T-helper 2 cell treated with Interferon-gamma antibody and Interleukin-4, amounts not matched to agents 5 μg/mL and 100 μg/mL, for 36 hours (primary cell): ENCODE measurements at regions not wholly inside any gene's neighbourhood (a gene's known extent, or its start where the extent isn't known, plus 50 kb on each side); places are given as distances from the start of the nearest gene placed in this dataset.
"Not testable (repeated sequence)": the region's sequence is repeated elsewhere in the genome, so short reads cannot be mapped to it uniquely, and the experiment has no call there.

Experiments
- DNase-seq: peaks from one replicate; pipeline ENCODE4 v3.0.0; 2021; ENCODE audit warnings: low spot score
- H3K27ac Mint-ChIP-seq: one replicate; pipeline ENCODE4 v1.8.0; 2021; ENCODE audit warnings: mild to moderate bottlenecking, mixed read lengths
- H3K27me3 Mint-ChIP-seq: one replicate; pipeline ENCODE4 v1.8.0; 2021; ENCODE audit warnings: low read depth, mixed read lengths
- H3K36me3 Mint-ChIP-seq: one replicate; pipeline ENCODE4 v1.8.0; 2021; ENCODE audit warnings: low read depth, mixed read lengths
- H3K4me1 Mint-ChIP-seq: one replicate; pipeline ENCODE4 v1.8.0; 2021; ENCODE audit warnings: low read depth, mixed read lengths
- H3K4me3 Mint-ChIP-seq: one replicate; pipeline ENCODE4 v1.8.0; 2022; ENCODE audit warnings: mild to moderate bottlenecking, moderate library complexity, mixed read lengths
- H3K9me3 Mint-ChIP-seq: one replicate; pipeline ENCODE4 v1.8.0; 2021; ENCODE audit warnings: mixed read lengths

GRCh38 chr4:174183259-174183658 is 100.2 kb downstream of the FBXO8 start:
- Mint-ChIP-seq H3K36me3 (no peaks in the 10 kb centered on the region), H3K4me3 (no peak overlapping the region), H3K9me3 (no peaks in the 10 kb centered on the region), H3K27me3 (no peaks in the 10 kb centered on the region), H3K4me1 (no peaks in the 10 kb centered on the region), H3K27ac (no peak overlapping the region)
- DNase-seq = no peak

GRCh38 chr4:174181827-174182226 is 101.6 kb downstream of the FBXO8 start:
- DNase-seq = no peak
- H3K4me1 Mint-ChIP-seq = no peaks in the 10 kb centered on the region
- no peaks in the 10 kb centered on the region for H3K27me3 Mint-ChIP-seq
- H3K27ac Mint-ChIP-seq = no peak overlapping the region
- no peak overlapping the region for H3K4me3 Mint-ChIP-seq
- H3K36me3 Mint-ChIP-seq = no peaks in the 10 kb centered on the region
- no peaks in the 10 kb centered on the region for H3K9me3 Mint-ChIP-seq

- H3K4me3 Mint-ChIP-seq = no peak overlapping the region
These were observed 105.9 kb downstream of the FBXO8 start for GRCh38 chr4:174177536-174177935.

GRCh38 chr4:174175836-174176235 is 107.6 kb downstream of the FBXO8 start:
- H3K4me3 Mint-ChIP-seq, DNase-seq, H3K27me3 Mint-ChIP-seq, H3K4me1 Mint-ChIP-seq, H3K9me3 Mint-ChIP-seq, H3K27ac Mint-ChIP-seq, H3K36me3 Mint-ChIP-seq: not testable (repeated sequence)

More at GRCh38 chr4:174177536-174177935, 105.9 kb downstream of the FBXO8 start:
- H3K27ac Mint-ChIP-seq = no peak overlapping the region
- DNase-seq = no peak
- no peaks in the 10 kb centered on the region for H3K36me3 Mint-ChIP-seq
- peaks cover 3% of the 10 kb centered on the region for H3K27me3 Mint-ChIP-seq
- no peaks in the 10 kb centered on the region for H3K9me3 Mint-ChIP-seq
- H3K4me1 Mint-ChIP-seq = no peaks in the 10 kb centered on the region

GRCh38 chr4:174173360-174173759 is 110.1 kb downstream of the FBXO8 start:
- Mint-ChIP-seq H3K36me3 (no peaks in the 10 kb centered on the region), H3K27ac (no peak overlapping the region), H3K9me3 (no peaks in the 10 kb centered on the region), H3K4me3 (no peak overlapping the region), H3K4me1 (no peaks in the 10 kb centered on the region), H3K27me3 (peaks cover 4% of the 10 kb centered on the region)
- no peak for DNase-seq

GRCh38 chr4:174172274-174172673 is 111.2 kb downstream of the FBXO8 start:
- no peaks in the 10 kb centered on the region for H3K9me3 Mint-ChIP-seq
- no peak for DNase-seq
- peaks cover 6% of the 10 kb centered on the region for H3K27me3 Mint-ChIP-seq
- H3K36me3 Mint-ChIP-seq = no peaks in the 10 kb centered on the region
- H3K27ac Mint-ChIP-seq = no peak overlapping the region
- no peak overlapping the region for H3K4me3 Mint-ChIP-seq
- H3K4me1 Mint-ChIP-seq = no peaks in the 10 kb centered on the region

- no peak for DNase-seq
- Mint-ChIP-seq H3K4me1 (no peaks in the 10 kb centered on the region), H3K4me3 (no peak overlapping the region), H3K27ac (no peak overlapping the region), H3K27me3 (peaks cover 4% of the 10 kb centered on the region), H3K36me3 (no peaks in the 10 kb centered on the region), H3K9me3 (no peaks in the 10 kb centered on the region)
These were observed 112.6 kb downstream of the FBXO8 start for GRCh38 chr4:174170906-174171305.

- Mint-ChIP-seq H3K27ac (no peak overlapping the region), H3K27me3 (peaks cover 4% of the 10 kb centered on the region), H3K4me1 (no peaks in the 10 kb centered on the region), H3K36me3 (no peaks in the 10 kb centered on the region), H3K4me3 (no peak overlapping the region), H3K9me3 (no peaks in the 10 kb centered on the region)
- no peak for DNase-seq
These were observed 113.4 kb downstream of the FBXO8 start for GRCh38 chr4:174170091-174170490.

GRCh38 chr4:174157106-174157607 is 126.3 kb downstream of the FBXO8 start:
- Mint-ChIP-seq H3K27me3 (peaks cover 7% of the 10 kb centered on the region), H3K36me3 (no peaks in the 10 kb centered on the region), H3K27ac (no peak overlapping the region), H3K9me3 (no peaks in the 10 kb centered on the region), H3K4me1 (no peaks in the 10 kb centered on the region), H3K4me3 (no peak overlapping the region)
- DNase-seq = no peak

- Mint-ChIP-seq H3K36me3 (no peaks in the 10 kb centered on the region), H3K4me1 (no peaks in the 10 kb centered on the region), H3K27me3 (peaks cover 7% of the 10 kb centered on the region), H3K27ac (no peak overlapping the region), H3K4me3 (no peak overlapping the region), H3K9me3 (no peaks in the 10 kb centered on the region)
- no peak for DNase-seq
These were observed 127.1 kb downstream of the FBXO8 start for GRCh38 chr4:174156239-174156826.

- no peaks in the 10 kb centered on the region for H3K36me3 Mint-ChIP-seq
- no peak overlapping the region for H3K4me3 Mint-ChIP-seq
- no peak overlapping the region for H3K27ac Mint-ChIP-seq
- H3K27me3 Mint-ChIP-seq = peaks cover 7% of the 10 kb centered on the region
- DNase-seq = no peak
- no peaks in the 10 kb centered on the region for H3K9me3 Mint-ChIP-seq
- no peaks in the 10 kb centered on the region for H3K4me1 Mint-ChIP-seq
These were observed 129.1 kb downstream of the FBXO8 start for GRCh38 chr4:174154215-174154854.

GRCh38 chr4:174152717-174153466 is 130.6 kb downstream of the FBXO8 start:
- H3K27ac Mint-ChIP-seq = no peak overlapping the region
- no peaks in the 10 kb centered on the region for H3K9me3 Mint-ChIP-seq
- DNase-seq = no peak
- H3K27me3 Mint-ChIP-seq = peaks cover 7% of the 10 kb centered on the region
- no peaks in the 10 kb centered on the region for H3K36me3 Mint-ChIP-seq
- H3K4me3 Mint-ChIP-seq = no peak overlapping the region
- no peaks in the 10 kb centered on the region for H3K4me1 Mint-ChIP-seq

GRCh38 chr4:174147863-174148262 is 135.6 kb downstream of the FBXO8 start:
- Mint-ChIP-seq H3K36me3 (no peaks in the 10 kb centered on the region), H3K27ac (no peak overlapping the region), H3K4me3 (no peak overlapping the region), H3K27me3 (peaks cover 11% of the 10 kb centered on the region), H3K9me3 (no peaks in the 10 kb centered on the region), H3K4me1 (no peaks in the 10 kb centered on the region)
- no peak for DNase-seq

- no peak for DNase-seq
- H3K27me3 Mint-ChIP-seq = peaks cover 7% of the 10 kb centered on the region
- no peak overlapping the region for H3K4me3 Mint-ChIP-seq
- no peaks in the 10 kb centered on the region for H3K9me3 Mint-ChIP-seq
- H3K36me3 Mint-ChIP-seq = no peaks in the 10 kb centered on the region
- H3K27ac Mint-ChIP-seq = no peak overlapping the region
- H3K4me1 Mint-ChIP-seq = no peaks in the 10 kb centered on the region
These were observed 139.4 kb downstream of the FBXO8 start for GRCh38 chr4:174144106-174144505.
